SK-N-SH (cell line): ENCODE measurements at regions not wholly inside any gene's neighbourhood (a gene's known extent, or its start where the extent isn't known, plus 50 kb on each side); places are given as distances from the start of the nearest gene placed in this dataset.

Source experiments
- EP300 ChIP-seq, 2 experiments: IDR thresholded peaks; 2 replicates each; pipeline versions ENCODE4 v1.4.0 to v1.6.1; 2012; ENCODE audit warnings: borderline replicate concordance in 1 of 2, low read depth in 1 of 2, low read length in 1 of 2
- EZH2phosphoT487 ChIP-seq: fragments of 200-600 bp; sonication (generic); IDR thresholded peaks from 2 replicates; pipeline ENCODE4 v1.6.1; 2017; ENCODE audit warnings: low read depth, mixed run types, mild to moderate bottlenecking, antibody characterized with exemption, moderate library complexity, borderline replicate concordance
- POLR2AphosphoS5 ChIP-seq: IDR thresholded peaks from 2 replicates; pipeline ENCODE4 v1.6.1; 2012; ENCODE audit warnings: low read depth, low read length
- TF ChIP-seq, protein P1 (sequence below): fragments of 200-600 bp; sonication (generic); IDR thresholded peaks from 2 replicates; pipeline ENCODE4 v1.6.1; 2017; ENCODE audit warnings: antibody characterized with exemption, mild to moderate bottlenecking, moderate library complexity

DNA sequence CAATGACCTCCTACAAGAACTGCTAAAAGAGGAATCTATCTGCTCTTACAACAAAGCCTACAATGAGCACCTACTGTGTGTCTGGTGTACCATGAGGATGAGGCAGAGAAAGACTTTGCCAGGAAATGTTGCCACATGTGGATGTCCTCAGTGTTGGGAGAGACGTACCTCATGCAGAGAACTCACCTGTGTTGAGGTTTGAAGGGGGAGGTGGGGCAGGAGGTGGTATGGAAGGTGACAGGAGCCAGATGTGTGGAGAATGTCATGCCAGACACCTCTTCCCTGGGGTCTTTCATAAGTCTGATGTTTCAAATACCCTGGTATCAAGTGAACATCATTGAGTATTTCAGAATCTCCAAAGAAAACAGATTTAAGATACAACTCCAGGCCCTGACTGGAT, 220.1 kb upstream of the RNF32 start:
- TF ChIP-seq, protein P1, sequence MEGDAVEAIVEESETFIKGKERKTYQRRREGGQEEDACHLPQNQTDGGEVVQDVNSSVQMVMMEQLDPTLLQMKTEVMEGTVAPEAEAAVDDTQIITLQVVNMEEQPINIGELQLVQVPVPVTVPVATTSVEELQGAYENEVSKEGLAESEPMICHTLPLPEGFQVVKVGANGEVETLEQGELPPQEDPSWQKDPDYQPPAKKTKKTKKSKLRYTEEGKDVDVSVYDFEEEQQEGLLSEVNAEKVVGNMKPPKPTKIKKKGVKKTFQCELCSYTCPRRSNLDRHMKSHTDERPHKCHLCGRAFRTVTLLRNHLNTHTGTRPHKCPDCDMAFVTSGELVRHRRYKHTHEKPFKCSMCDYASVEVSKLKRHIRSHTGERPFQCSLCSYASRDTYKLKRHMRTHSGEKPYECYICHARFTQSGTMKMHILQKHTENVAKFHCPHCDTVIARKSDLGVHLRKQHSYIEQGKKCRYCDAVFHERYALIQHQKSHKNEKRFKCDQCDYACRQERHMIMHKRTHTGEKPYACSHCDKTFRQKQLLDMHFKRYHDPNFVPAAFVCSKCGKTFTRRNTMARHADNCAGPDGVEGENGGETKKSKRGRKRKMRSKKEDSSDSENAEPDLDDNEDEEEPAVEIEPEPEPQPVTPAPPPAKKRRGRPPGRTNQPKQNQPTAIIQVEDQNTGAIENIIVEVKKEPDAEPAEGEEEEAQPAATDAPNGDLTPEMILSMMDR: no peak
- TF ChIP-seq POLR2AphosphoS5 (no peak), EZH2phosphoT487 (no peak), EP300 (IDR thresholded peaks at IDR 0.05; ENCODE audit: borderline replicate concordance in 1 of 2, low read depth in 1 of 2, low read length in 1 of 2) (no peak)
